SU-DHL-6 (cell line): ENCODE measurements at regions not wholly inside any gene's neighbourhood (a gene's known extent, or its start where the extent isn't known, plus 50 kb on each side); places are given as distances from the start of the nearest gene placed in this dataset.

ENCODE experiments used
- H2AFZ ChIP-seq: fragments of 200-600 bp; sonication (generic); 2 replicates; pipeline ENCODE4 v1.6.1; 2014; ENCODE audit warnings: low read depth, mild to moderate bottlenecking, moderate library complexity, mixed read lengths, antibody characterized with exemption, low read length; ENCODE audit not compliant: severe bottlenecking
- H3F3A ChIP-seq: fragments of 200-600 bp; shearing (Covaris generic); 2 replicates; pipeline ENCODE4 v1.6.0; 2016; ENCODE audit warnings: antibody characterized with exemption, mild to moderate bottlenecking; ENCODE audit not compliant: insufficient read depth
- H3K27ac ChIP-seq: fragments of 200-600 bp; sonication (generic); 2 replicates; pipeline ENCODE4 v1.5.1; 2016; ENCODE audit warnings: low read depth, mild to moderate bottlenecking, low read length, moderate library complexity, mixed read lengths
- H3K27me3 ChIP-seq: fragments of 200-600 bp; sonication (generic), shearing (Covaris generic); 2 replicates; pipeline ENCODE4 v1.6.0; 2014; ENCODE audit warnings: mild to moderate bottlenecking, low read length
- H3K36me3 ChIP-seq: fragments of 200-600 bp; sonication (generic); 2 replicates; pipeline ENCODE4 v1.6.1; 2014; ENCODE audit warnings: mild to moderate bottlenecking, low read length, mixed read lengths
- H3K4me2 ChIP-seq: fragments of 300-600, 200-600 bp; shearing (Covaris generic), sonication (generic); 2 replicates; pipeline ENCODE4 v1.6.0; 2014; ENCODE audit warnings: low read length, low read depth, mild to moderate bottlenecking; ENCODE audit not compliant: poor library complexity, severe bottlenecking
- H3K4me3 ChIP-seq: fragments of 200-600 bp; sonication (generic); 2 replicates; pipeline ENCODE4 v1.5.1; 2014; ENCODE audit warnings: antibody characterized with exemption, low read length, mild to moderate bottlenecking, mixed read lengths; ENCODE audit not compliant: insufficient read depth, poor library complexity, severe bottlenecking
- H3K79me2 ChIP-seq: fragments of 200-600 bp; sonication (generic); 2 replicates; pipeline ENCODE4 v1.6.1; 2014; ENCODE audit warnings: mild to moderate bottlenecking, low read length, moderate library complexity; ENCODE audit not compliant: insufficient read depth
- H3K9ac ChIP-seq: fragments of 200-600 bp; sonication (generic); 2 replicates; pipeline ENCODE4 v1.7.0; 2014; ENCODE audit warnings: mild to moderate bottlenecking, low read length
- H3K9me2 ChIP-seq: fragments of 200-600 bp; sonication (generic); replicated peaks from 2 replicates; pipeline ENCODE4 v1.6.1; 2014; ENCODE audit warnings: low read length; ENCODE audit not compliant: insufficient read depth
- H3K9me3 ChIP-seq: fragments of 200-600 bp; sonication (generic); 2 replicates; pipeline ENCODE4 v1.6.1; 2014; ENCODE audit warnings: low read length, mixed read lengths; ENCODE audit not compliant: insufficient read depth
- H4K20me1 ChIP-seq: fragments of 200-600 bp; sonication (generic); 2 replicates; pipeline ENCODE4 v1.6.1; 2014; ENCODE audit warnings: low read depth, mild to moderate bottlenecking, antibody characterized with exemption, low read length, moderate library complexity, mixed read lengths
- EZH2phosphoT487 ChIP-seq: fragments of 200-600 bp; sonication (generic), shearing (Covaris generic); conservative IDR thresholded peaks from 2 replicates; pipeline ENCODE4 v1.6.1; 2018; ENCODE audit warnings: mild to moderate bottlenecking, antibody characterized with exemption, low read length, moderate library complexity, mixed read lengths
- TF ChIP-seq, protein P1 (sequence below): fragments of 200-600 bp; sonication (generic); IDR thresholded peaks from one replicate; pipeline ENCODE4 v1.5.1; 2017; ENCODE audit warnings: antibody characterized with exemption, mild to moderate bottlenecking, low read length, moderate library complexity; ENCODE audit not compliant: insufficient read depth, poor library complexity, severe bottlenecking

DNA sequence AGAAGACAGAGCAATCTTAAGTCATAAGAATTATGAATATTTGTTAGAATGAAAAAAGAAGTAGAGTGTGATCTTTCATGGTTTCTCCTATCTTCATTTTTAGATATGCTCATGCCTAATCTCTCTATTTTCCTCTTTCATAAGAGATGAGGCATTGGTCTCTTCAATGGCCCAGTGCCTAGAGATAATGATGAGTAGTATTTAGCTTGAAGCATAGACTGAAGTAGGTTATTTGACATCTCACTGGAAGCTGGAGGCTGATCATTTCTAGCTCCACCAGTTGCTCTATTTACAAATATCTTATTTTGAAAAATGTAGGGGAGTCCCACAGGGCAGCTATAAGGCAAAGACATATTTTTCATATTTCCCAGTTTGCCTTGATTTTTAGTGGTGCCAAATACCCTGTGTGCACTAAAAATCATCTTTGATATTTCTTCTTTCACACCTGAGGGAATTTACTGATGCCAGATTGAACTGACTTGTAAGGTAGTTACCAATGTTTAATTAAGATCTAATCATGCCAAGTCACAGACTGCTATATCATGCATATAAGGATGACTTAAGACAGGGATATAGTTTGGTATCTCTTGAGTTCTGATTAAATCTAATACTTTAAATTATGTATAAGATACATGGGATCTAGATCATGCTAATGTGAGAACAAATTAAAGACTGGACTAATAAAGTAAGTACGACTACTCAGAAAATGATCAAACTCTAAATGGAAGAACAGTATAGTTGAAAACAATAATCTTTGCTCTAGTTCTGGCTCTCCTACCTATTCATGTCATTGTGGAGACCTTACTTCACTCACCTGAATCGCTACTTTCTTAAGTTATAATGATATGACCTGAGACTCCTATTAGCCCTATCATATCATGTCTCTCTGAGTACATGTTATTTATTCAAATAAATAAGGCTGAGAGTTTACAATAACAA, 108.2 kb upstream of the IFNE start:
- no peaks in the 10 kb centered on the region for H3K9me3 ChIP-seq
- H3K4me2 ChIP-seq, result no peak overlapping the region
- no peaks in the 10 kb centered on the region for H3K27me3 ChIP-seq
- no peaks in the 10 kb centered on the region for H3F3A ChIP-seq
- TF ChIP-seq, protein P1, sequence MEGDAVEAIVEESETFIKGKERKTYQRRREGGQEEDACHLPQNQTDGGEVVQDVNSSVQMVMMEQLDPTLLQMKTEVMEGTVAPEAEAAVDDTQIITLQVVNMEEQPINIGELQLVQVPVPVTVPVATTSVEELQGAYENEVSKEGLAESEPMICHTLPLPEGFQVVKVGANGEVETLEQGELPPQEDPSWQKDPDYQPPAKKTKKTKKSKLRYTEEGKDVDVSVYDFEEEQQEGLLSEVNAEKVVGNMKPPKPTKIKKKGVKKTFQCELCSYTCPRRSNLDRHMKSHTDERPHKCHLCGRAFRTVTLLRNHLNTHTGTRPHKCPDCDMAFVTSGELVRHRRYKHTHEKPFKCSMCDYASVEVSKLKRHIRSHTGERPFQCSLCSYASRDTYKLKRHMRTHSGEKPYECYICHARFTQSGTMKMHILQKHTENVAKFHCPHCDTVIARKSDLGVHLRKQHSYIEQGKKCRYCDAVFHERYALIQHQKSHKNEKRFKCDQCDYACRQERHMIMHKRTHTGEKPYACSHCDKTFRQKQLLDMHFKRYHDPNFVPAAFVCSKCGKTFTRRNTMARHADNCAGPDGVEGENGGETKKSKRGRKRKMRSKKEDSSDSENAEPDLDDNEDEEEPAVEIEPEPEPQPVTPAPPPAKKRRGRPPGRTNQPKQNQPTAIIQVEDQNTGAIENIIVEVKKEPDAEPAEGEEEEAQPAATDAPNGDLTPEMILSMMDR, result no peak
- no peak for TF ChIP-seq EZH2phosphoT487
- no peak overlapping the region for H2AFZ ChIP-seq
- H3K4me3 ChIP-seq, result no peak overlapping the region
- no peak overlapping the region for H3K27ac ChIP-seq
- no peaks in the 10 kb centered on the region for H3K9me2 ChIP-seq
- H3K79me2 ChIP-seq, result no peaks in the 10 kb centered on the region
- no peaks in the 10 kb centered on the region for H4K20me1 ChIP-seq
- H3K9ac ChIP-seq, result no peak overlapping the region
- no peaks in the 10 kb centered on the region for H3K36me3 ChIP-seq

DNA sequence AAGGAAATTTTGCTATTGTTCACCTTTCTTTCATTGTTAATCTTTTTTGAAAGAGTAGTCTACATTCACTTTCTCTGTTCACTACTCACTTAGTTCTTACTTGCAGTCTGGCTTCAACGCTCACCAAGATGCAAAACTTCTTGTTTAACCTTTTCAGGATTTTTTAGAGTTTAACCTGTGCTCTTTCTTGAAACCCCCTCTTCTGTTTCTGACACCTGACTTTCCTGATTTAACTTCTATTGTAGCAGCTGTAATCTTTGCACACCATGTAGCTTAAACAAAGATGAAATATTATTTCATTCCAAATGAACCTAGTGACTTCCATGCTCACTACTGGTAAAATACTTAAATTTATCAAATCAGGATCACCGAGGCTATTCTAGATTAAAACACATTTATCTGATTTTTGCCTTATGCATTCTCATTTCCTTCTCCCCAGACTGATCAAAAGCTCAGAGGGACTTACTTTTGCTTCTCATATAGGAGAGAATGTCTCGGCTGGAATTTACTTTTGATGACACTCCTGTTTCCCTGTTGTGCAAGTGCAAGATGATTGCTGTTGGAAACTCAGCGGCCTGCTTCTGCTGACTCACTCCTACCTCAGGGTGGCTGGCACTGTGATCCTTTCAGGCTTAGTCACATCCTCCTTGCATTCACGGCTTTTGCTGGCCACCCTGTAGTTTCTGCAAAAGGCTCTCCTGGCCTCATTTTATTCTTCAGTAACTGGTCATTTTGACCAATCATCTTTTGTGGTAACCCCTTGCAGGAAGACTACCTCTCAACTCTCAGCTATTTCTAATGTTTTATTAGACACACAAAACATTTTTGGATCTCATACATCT, 109.3 kb upstream of the IFNE start:
- Histone ChIP-seq H2AFZ (no peak overlapping the region), H3K4me2 (no peak overlapping the region), H3K9me2 (no peaks in the 10 kb centered on the region), H3K27me3 (no peaks in the 10 kb centered on the region), H3K27ac (no peak overlapping the region), H3K9ac (no peak overlapping the region), H3F3A (no peaks in the 10 kb centered on the region), H3K4me3 (no peak overlapping the region), H4K20me1 (no peaks in the 10 kb centered on the region), H3K36me3 (no peaks in the 10 kb centered on the region), H3K9me3 (no peaks in the 10 kb centered on the region), H3K79me2 (no peaks in the 10 kb centered on the region)
- TF ChIP-seq, protein P1, result no peak
- TF ChIP-seq EZH2phosphoT487, result no peak

DNA sequence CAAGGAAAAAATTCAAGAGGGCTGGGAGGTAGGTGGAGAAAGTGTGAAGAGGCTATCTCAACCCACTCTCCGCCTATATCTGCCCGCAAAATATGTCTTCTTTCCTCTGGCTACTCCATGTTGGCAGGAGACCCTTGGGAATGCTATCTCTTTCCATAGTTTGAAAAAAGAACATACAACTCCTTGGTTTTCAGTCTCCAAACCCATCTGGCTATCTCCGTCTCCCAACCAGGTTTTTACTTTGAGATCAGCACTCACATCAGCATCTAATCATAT, 109.9 kb upstream of the IFNE start:
- no peak overlapping the region for H2AFZ ChIP-seq
- no peaks in the 10 kb centered on the region for H4K20me1 ChIP-seq
- TF ChIP-seq, protein P1, result no peak
- TF ChIP-seq EZH2phosphoT487, result no peak
- H3K4me3 ChIP-seq, result no peak overlapping the region
- H3K79me2 ChIP-seq, result no peaks in the 10 kb centered on the region
- no peaks in the 10 kb centered on the region for H3K27me3 ChIP-seq
- H3K9ac ChIP-seq, result no peak overlapping the region
- H3K27ac ChIP-seq, result no peak overlapping the region
- H3K9me3 ChIP-seq, result no peaks in the 10 kb centered on the region
- no peaks in the 10 kb centered on the region for H3K36me3 ChIP-seq
- H3K9me2 ChIP-seq, result no peaks in the 10 kb centered on the region
- no peaks in the 10 kb centered on the region for H3F3A ChIP-seq
- no peak overlapping the region for H3K4me2 ChIP-seq
